Activated CD4-positive, alpha-beta T cell treated with anti-CD3 and anti-CD28 coated beads, Interleukin-10, Interleukin-2, amounts not matched to agents 100 ng/mL and 50 ng/mL, durations not matched to agents 16 hours and 8 hours (primary cell): ENCODE measurements at regions not wholly inside any gene's neighbourhood (a gene's known extent, or its start where the extent isn't known, plus 50 kb on each side); places are given as distances from the start of the nearest gene placed in this dataset.

Experiments used
- DNase-seq: peaks from one replicate; pipeline ENCODE4 v3.0.0-alpha.2; 2020

DNA sequence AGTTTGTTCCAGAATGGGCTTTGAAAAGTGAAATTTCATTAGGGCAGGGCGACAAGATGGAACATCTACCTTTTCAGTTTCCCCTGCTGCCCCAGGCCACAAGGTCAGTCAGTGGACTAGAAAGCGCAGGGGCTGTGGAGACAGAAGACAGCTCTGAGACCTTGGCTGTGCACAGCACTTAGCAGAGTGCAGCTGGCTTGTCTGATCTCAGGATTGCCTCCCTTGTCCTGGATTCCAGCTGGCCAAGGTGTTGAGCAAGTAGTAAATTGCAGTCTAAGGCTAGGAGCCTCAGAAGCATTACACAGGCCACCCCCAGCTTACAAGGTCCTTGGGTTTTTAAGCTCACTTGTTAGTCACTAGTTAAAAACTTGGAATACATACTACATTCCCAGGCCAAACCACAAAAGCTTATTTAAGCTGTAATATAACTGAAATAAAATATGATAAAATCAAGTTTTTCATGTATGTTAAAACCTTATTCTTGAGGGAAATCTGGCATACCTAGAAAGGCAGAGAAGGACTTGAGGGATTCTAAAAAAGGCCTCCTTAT, 67.3 kb upstream of the NPY start:
- no peak for DNase-seq

GRCh38 chr7:24221500-24221899, 62.5 kb upstream of the NPY start:
- DNase-seq, result no peak

DNA sequence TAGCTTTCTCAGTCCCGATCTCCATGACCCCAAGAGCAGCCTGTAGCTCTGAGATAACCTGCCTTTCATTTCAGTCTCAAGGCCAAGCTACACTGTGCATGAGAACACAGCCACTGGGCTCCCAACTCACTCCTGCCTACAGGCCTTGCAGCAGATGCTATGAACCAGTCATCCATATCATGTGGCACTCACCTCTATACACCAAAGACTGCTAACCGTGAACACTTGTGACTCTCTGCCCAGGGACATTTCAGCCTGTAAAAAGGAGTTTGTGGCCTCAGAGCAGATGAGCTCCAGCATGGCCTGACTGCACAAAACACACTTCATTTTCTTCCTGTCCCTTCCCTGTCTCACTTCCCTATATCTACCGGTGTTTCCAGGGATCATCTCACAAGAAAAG, 56.9 kb upstream of the NPY start:
- no peak for DNase-seq

DNA sequence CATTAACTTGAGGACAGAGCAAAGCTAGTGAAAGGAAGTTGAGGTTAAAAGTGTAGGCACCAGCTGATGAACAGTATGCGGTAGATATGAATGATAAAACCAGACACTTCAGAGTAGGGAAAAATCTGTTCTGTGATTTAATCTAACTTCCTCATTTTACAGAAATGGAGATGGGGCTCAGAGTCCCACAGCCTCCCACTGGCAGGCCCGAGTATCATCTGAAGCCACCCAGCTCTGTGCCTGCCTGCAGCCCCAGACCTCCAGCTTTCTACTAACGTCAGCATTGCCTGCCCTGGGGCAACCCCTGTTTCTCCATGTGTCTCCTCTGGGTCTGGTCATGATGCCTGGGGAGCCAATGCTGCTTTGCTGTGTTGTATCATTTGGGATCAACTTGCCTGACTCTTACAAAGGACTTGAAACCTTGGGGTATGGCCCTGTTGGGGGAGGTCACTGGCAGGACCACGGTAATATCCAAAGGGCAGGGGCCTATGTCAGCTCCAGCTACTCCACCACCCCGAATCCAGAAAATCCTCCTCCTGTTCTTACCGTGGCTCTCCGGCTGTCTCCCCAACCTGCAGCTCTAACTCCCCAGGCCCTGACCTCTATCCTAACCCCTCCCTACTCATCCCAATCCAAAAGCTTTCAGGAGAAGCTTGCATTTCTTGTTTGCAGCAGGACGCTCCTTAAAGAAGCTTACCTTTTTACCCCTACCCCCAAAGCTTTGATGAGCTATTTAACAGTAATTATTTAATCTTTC, 56.2 kb upstream of the NPY start:
- DNase-seq, result peak; percentile 20

GRCh38 chr7:24229481-24230226, 54.3 kb upstream of the NPY start:
- DNase-seq, result no peak

GRCh38 chr7:24231493-24231892, 52.5 kb upstream of the NPY start:
- DNase-seq, result no peak

DNA sequence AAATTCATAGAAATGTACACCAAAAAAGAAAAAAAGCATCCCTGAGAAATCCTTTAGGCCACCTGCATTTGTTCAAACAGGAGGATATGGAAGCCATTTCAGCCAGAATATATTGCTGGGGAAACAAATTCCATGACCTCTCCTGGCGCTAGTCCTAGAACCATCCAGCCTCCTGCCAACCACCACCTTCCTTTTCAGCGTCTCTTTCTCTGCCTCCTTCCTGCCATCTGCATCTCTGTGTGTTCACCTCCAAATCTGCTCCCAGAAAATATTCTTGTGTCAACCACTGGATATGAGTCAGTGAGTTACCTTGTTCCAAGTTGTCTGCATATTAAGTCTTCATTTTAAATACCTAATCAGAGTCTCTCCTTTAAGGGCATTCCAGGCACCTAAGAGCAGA, 50.6 kb upstream of the NPY start:
- DNase-seq, result no peak
